ENCODE measurements at regions not wholly inside any gene's neighbourhood (a gene's known extent, or its start where the extent isn't known, plus 50 kb on each side); places are given as distances from the start of the nearest gene placed in this dataset.

GRCh38 chr20:50405235-50405914 is 104.8 kb upstream of the PTPN1 start:
- TF ChIP-seq POLR2A (IDR thresholded peaks at IDR 0.05), result no peak
- TF ChIP-seq CTCF (IDR thresholded peaks at IDR 0.05), result no peak
